GM12892 (cell line): ENCODE measurements at regions not wholly inside any gene's neighbourhood (a gene's known extent, or its start where the extent isn't known, plus 50 kb on each side); places are given as distances from the start of the nearest gene placed in this dataset.

Experiments used
- POLR2A ChIP-seq: IDR thresholded peaks from 2 replicates; pipeline ENCODE4 v1.6.1; 2011; ENCODE audit warnings: low read depth, low read length, control low read depth
- POLR2AphosphoS5 ChIP-seq: IDR thresholded peaks from 2 replicates; pipeline ENCODE4 v1.6.1; 2011; ENCODE audit warnings: low read depth, low read length, control low read depth
- TAF1 ChIP-seq: IDR thresholded peaks from 2 replicates; pipeline ENCODE4 v1.6.1; 2011; ENCODE audit warnings: low read depth, mild to moderate bottlenecking, control low read depth, low read length, borderline replicate concordance

- no peak for TF ChIP-seq TAF1
- TF ChIP-seq POLR2AphosphoS5 = no peak
- TF ChIP-seq POLR2A = no peak
These were observed 1432.1 kb upstream of the CDH2 start for GRCh38 chr18:29608982-29609381.
